Myocyte (in vitro differentiated cells): ENCODE measurements at regions not wholly inside any gene's neighbourhood (a gene's known extent, or its start where the extent isn't known, plus 50 kb on each side); places are given as distances from the start of the nearest gene placed in this dataset.
"Not testable (repeated sequence)": the region's sequence is repeated elsewhere in the genome, so short reads cannot be mapped to it uniquely, and the experiment has no call there.

ENCODE experiments used
- DNase-seq: peaks from one replicate; pipeline ENCODE4 v3.0.0-alpha.2; 2012; ENCODE audit warnings: low read depth

DNA sequence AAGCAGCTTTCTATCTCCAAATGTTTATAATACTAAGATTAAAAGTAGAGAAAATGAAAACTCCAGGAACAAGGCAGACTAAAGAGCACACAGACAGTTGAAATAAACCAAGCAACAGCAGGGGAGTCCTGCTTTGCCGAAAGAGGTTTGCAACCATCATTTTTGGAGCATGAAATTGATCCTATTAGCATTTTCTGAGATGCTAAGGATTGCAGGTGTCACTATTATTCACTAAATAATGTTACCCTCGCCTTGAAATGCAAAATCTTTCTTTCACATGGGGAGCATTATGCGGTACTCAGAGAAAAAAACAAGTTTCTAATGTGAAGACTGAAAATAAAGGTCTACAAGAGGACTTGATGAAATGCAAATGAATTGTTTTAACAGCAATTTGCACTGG lies 81.7 kb upstream of the DNAJC10 start:
- DNase-seq = no peak

DNA sequence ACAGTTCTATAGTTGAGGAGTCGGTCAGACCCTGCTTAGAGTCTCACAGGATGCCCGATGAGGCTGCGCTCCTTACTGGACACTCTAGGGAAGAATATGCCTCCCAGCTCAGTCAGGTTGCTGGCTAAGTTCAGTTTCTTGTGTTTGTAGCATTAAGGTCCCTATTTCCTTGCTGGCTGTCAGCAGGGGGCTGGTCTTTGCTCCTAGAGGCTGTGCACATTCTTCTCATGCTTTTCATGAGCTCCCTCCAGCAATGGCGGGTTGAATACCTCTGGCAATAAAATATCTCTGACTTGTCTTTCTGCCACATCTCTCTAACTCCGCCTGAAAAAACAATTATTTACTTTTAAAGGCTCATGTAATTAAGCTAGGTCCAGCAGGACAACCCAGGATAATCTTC lies 79.4 kb upstream of the DNAJC10 start:
- DNase-seq = no peak

DNA sequence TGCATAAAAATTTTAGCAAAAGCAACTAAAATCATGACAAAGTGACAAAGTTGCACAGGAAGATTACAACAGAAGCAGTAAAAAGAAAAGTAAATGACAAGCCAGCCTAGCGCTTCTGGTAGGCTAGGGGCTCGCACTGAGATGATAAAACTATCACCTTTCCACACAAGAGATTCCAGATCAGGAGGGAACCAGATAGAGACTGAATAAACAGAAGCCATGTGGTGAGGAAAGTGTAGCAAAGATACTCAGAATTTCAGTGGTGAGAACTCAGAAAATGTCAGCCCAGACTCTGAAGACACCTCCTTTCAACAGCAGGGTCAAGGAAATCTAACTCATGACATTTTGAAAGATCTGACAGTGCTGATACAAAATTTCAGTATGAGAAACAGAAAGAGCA lies 77.4 kb upstream of the DNAJC10 start:
- DNase-seq = no peak

DNA sequence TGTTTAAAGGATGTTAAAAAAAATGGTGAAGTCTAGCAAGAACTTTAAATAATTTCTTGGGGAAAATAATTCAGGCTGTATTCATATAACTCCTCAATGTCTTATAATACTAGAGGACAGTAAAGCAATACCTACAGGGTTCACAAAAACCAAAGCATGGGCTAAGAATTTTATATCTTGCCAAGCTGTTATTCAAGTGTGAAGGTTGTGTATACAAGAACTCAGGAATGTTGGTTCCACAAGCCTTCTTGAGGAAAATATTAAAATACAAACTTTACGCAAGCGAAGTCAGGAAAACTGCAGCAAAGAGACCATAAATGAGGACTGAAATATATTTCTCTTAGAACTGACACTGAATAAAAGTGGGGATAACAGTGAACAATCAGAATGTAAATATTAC lies 76.1 kb upstream of the DNAJC10 start:
- no peak for DNase-seq

DNA sequence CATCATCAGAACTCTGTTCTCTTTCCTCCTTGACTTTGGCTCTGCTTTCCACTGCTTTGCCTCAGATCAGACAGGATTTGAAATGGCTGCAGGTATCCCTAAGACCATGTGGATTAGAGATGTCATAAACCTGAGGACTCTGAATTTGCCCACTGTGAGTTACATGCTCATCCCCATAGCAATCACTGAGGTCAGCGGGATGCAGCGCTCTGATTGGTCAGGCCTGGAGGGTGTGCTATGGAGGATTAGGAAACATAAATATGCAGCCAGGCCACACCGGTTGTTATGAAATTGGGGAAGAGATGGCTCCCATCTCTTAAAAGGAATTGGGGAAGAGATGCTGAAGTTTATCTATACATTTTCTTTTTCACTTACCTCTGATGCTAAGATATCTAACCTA lies 73.7 kb upstream of the DNAJC10 start:
- DNase-seq = peak; percentile 50

DNA sequence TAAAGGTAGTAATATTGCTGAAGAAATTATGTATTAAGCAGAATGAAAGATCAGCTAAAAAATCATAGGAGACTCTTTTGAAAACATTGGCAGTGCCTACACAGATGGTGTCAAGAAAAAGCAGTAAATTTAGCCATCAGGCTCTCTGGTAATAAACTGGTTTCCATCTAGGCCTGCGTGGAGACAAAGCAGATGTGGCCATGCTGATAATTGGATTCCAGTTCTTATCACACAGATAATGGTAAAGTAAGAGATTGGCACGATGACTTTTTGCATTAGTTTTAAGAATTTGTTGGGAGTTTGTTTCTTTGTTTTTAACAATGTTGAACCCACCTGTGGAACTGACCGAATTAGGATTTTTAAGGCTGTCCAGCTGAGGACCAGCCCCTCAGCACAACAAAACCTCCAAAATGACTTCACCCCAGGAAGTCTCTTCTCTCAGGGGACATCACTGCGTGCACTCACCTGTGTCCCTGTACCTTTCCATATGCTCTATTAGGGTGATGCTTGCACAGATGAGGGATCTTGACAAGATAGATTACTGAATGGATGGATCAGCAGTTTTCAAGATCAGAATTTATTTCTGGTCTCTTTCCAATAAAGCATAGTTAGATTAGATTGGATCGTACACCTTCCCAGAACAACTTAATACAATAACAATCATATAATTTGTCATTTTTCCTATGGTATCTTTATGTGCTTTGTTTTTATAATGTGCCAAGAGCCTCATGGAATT lies 69.1 kb upstream of the DNAJC10 start:
- DNase-seq = no peak

DNA sequence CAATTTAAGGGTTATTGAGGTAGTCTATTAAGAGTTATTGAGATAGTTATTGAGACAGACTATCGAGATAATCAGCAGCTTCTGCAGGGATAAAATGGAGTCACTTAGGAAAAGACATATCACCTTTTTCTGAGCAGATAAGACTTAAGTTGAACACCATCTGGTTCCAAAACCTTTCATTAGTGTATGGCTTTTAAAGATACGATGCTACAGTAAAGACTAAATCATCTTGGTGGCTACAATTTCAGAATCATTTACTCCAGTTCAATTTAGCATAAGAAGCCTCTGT lies 68.6 kb upstream of the DNAJC10 start:
- DNase-seq = no peak

DNA sequence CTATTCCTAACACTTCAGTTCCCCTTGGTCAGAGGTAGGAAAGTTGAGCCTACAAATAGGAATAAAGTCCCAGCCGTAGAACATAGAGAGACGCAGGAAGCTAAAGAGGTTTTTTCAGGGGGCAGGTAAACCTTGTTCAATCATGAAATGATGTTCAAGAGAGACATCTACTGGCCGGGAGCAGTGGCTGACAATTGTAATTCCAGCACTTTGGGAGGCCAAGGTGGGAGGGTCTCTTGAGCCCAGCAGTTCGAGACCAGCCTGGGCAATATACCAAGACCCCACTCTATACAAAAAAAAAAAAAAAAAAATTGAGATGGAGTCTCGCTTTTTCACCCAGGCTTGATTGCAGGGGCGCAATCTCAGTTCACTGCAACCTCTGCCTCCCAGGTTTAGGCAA lies 66.7 kb upstream of the DNAJC10 start:
- DNase-seq = peak; percentile 47

DNA sequence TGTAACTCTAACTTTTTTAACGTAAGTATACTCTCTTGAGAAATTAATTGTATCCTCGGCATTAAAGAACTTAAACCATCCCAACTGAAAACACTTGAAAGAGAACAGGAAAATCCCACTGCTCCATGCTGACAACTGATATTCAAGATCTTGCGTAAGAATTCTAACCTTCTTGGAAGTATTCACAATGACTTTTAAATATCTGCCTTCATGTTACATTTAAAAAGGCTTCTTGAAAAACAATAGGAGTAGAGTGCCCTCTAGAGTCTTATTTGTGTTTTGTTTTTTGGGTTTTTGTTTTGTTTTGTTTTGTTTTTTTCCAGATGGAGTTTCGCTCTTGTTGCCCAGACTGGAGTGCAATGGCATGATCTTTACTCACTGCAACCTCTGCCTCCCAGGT lies 65.4 kb upstream of the DNAJC10 start:
- peak; percentile 72 for DNase-seq

DNA sequence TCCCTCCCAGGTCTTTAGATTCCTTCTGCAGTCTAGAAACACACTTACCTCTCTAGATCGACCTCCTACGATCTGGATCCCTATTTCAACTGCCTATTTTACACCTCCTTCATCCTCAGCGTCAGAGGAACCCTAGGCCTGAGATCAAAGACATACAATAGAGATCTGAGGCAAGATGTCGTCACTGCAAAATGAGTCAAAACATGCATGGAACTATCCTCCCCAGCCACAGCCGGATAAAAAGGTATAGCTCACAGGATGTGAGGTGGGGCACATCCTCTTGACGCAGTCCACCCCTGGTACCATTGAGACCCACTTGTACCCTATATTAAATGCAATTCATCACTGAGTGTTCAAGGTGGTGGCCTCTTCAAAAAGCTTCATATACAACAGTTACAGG lies 63.7 kb upstream of the DNAJC10 start:
- no peak for DNase-seq

DNA sequence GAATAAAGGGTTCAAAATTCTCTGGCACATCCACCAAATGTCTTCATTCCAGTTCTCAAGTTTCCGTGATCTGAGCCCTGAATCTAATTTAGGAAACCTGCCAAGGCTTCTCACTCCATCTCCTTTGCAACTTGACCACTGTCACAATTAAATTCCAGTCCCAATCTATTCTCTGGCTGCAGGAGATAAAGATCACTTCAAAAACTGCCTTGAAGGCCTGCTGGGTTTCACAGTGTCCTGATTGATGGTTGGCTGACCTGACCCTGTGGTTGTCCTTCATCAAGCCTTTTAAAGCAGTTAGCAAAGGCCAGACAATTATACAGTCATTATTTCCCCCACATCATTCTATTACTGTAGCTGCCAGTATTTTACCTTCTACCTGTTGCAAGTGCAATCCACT lies 60.3 kb upstream of the DNAJC10 start:
- peak; percentile 40 for DNase-seq

DNA sequence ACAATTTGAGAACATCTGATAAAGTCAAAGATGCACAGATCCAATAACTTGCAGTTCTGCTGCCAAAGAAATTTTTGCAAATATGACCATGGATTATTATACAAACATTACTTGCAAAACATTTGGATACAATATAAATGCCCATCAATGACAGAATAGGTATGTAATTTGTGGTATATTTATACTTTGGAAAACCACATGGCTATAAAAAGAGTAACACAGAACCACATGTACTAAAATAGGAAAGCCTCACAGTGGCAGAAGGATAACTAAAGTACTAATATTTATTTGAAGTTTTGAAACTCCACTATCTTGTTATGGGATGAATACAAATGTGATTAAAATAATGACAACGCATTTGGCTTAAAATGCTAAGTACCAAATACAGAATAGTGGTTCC lies 51.8 kb upstream of the DNAJC10 start:
- DNase-seq = peak; percentile 32

DNA sequence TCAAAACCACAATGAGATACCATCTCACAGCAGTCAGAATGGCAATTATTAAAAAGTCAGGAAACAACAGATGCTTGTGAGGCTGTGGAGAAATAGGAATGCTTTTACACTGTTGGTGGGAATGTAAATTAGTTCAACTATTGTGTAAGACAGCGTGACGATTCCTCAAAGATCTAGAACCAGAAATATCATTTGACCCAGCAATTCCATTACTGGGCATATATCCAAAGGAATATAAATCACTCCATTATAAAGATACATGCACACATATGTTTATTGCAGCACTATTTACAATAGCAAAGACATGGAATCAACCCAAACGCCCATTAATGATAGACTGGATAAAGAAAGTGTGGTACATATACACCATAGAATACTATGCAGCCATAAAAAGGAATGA lies 50.6 kb upstream of the DNAJC10 start:
- not testable (repeated sequence) for DNase-seq
